ENCODE measurements at regions not wholly inside any gene's neighbourhood (a gene's known extent, or its start where the extent isn't known, plus 50 kb on each side); places are given as distances from the start of the nearest gene placed in this dataset.

DNA sequence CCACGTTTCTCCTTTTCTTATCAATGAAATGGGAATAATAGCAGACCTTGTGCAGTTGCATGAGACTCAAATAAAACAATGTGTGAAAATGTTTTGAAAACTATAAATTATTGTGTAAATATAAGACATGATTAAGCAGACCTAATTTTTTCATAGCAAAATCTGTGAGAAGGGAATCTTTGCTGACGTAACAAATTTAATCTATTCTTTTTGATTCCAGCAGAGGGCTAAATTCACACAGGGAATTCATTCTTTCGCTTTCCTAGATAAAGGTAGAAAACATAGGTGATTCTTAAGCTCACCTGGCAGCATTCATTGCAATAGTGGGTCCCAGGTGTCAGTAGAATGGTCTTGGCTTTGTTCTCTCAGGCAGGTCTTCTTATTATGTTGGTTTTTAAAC is 450.0 kb upstream of the GCFC2 start:
- Histone ChIP-seq H3K9me3 (ENCODE audit: low read depth, low read length) (no peaks in the 10 kb centered on the region), H3K36me3 (ENCODE audit: insufficient read depth, low read length) (no peaks in the 10 kb centered on the region), H3K4me2 (ENCODE audit: insufficient read depth, low read length) (no peak overlapping the region), H2AFZ (ENCODE audit: low read length) (no peak overlapping the region), H3K79me2 (ENCODE audit: insufficient read depth, low read length) (no peaks in the 10 kb centered on the region), H3K4me1 (ENCODE audit: insufficient read depth, low read length) (no peaks in the 10 kb centered on the region), H3K4me3 (ENCODE audit: insufficient read depth, low read length) (no peak overlapping the region), H3K27ac (ENCODE audit: low read depth, low read length) (no peak overlapping the region), H3K27me3 (ENCODE audit: insufficient read depth, low read length) (no peaks in the 10 kb centered on the region), H4K20me1 (ENCODE audit: insufficient read depth, low read length) (no peaks in the 10 kb centered on the region)
- TF ChIP-seq, protein P1, sequence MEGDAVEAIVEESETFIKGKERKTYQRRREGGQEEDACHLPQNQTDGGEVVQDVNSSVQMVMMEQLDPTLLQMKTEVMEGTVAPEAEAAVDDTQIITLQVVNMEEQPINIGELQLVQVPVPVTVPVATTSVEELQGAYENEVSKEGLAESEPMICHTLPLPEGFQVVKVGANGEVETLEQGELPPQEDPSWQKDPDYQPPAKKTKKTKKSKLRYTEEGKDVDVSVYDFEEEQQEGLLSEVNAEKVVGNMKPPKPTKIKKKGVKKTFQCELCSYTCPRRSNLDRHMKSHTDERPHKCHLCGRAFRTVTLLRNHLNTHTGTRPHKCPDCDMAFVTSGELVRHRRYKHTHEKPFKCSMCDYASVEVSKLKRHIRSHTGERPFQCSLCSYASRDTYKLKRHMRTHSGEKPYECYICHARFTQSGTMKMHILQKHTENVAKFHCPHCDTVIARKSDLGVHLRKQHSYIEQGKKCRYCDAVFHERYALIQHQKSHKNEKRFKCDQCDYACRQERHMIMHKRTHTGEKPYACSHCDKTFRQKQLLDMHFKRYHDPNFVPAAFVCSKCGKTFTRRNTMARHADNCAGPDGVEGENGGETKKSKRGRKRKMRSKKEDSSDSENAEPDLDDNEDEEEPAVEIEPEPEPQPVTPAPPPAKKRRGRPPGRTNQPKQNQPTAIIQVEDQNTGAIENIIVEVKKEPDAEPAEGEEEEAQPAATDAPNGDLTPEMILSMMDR (IDR thresholded peaks at IDR 0.05; ENCODE audit: extremely low read depth, low read depth, low read length), result no peak
- DNase-seq (ENCODE audit: insufficient read length, low spot score, missing footprints), result no peak

DNA sequence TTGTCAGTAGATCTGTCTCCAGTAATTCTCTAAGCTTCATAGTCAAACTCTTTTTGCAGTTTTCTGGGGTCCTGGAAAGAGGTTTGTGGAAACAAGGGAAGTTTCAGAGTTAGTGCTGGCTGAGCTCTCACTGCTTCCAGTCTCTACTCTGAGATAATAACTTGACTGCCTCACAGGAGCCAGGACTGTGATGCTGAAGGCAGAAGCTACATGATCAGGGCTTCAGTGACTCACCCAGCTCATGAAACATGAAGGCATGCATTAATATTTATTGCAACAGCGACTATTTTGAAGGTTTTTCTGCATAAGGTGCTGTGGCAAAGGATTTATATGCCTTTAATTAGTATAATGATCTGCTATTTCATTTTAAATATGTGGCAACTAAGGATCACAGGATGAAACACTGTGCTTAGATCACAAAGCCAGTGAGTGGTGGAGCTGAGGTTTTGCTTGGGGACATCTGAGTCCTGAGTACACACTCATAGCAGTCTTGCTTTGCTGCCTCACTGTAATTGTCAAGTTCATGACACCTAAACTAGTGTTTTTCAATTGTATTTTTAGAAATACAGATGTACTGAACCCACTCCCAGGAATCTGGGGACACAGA is 448.4 kb upstream of the GCFC2 start:
- H3K36me3 ChIP-seq (ENCODE audit: insufficient read depth, low read length), result no peaks in the 10 kb centered on the region
- H3K27me3 ChIP-seq (ENCODE audit: insufficient read depth, low read length), result no peaks in the 10 kb centered on the region
- H4K20me1 ChIP-seq (ENCODE audit: insufficient read depth, low read length), result no peaks in the 10 kb centered on the region
- H3K27ac ChIP-seq (ENCODE audit: low read depth, low read length), result no peak overlapping the region
- H3K4me3 ChIP-seq (ENCODE audit: insufficient read depth, low read length), result no peak overlapping the region
- no peak overlapping the region for H3K4me2 ChIP-seq (ENCODE audit: insufficient read depth, low read length)
- no peaks in the 10 kb centered on the region for H3K4me1 ChIP-seq (ENCODE audit: insufficient read depth, low read length)
- TF ChIP-seq, protein P1 (IDR thresholded peaks at IDR 0.05; ENCODE audit: extremely low read depth, low read depth, low read length), result no peak
- no peaks in the 10 kb centered on the region for H3K79me2 ChIP-seq (ENCODE audit: insufficient read depth, low read length)
- no peak overlapping the region for H2AFZ ChIP-seq (ENCODE audit: low read length)
- DNase-seq (ENCODE audit: insufficient read length, low spot score, missing footprints), result no peak
- H3K9me3 ChIP-seq (ENCODE audit: low read depth, low read length), result no peaks in the 10 kb centered on the region

DNA sequence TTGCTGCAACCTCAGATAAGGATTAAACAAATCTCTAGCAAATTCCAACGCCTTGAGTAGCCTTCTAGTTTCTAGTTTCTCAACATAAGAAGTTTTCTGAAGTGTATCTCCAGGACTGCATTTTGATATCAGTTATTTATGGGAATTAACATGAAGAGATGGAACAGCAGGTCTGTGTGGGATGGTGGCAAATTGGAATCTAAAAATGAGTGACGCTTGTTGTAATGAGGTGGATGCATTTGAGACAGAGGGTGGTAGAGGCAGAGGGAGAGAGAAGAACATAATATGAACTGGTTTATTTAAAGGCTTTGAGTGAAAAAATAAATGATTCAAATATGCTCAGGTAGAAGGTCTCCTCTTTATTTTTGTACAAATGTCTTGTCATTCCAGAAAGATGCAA is 446.8 kb upstream of the GCFC2 start:
- no peaks in the 10 kb centered on the region for H3K9me3 ChIP-seq (ENCODE audit: low read depth, low read length)
- no peaks in the 10 kb centered on the region for H3K27me3 ChIP-seq (ENCODE audit: insufficient read depth, low read length)
- H3K4me1 ChIP-seq (ENCODE audit: insufficient read depth, low read length), result no peaks in the 10 kb centered on the region
- H3K27ac ChIP-seq (ENCODE audit: low read depth, low read length), result no peak overlapping the region
- H3K36me3 ChIP-seq (ENCODE audit: insufficient read depth, low read length), result no peaks in the 10 kb centered on the region
- TF ChIP-seq, protein P1 (IDR thresholded peaks at IDR 0.05; ENCODE audit: extremely low read depth, low read depth, low read length), result no peak
- H2AFZ ChIP-seq (ENCODE audit: low read length), result no peak overlapping the region
- no peaks in the 10 kb centered on the region for H3K79me2 ChIP-seq (ENCODE audit: insufficient read depth, low read length)
- H3K4me3 ChIP-seq (ENCODE audit: insufficient read depth, low read length), result no peak overlapping the region
- DNase-seq (ENCODE audit: insufficient read length, low spot score, missing footprints), result no peak
- no peak overlapping the region for H3K4me2 ChIP-seq (ENCODE audit: insufficient read depth, low read length)
- H4K20me1 ChIP-seq (ENCODE audit: insufficient read depth, low read length), result no peaks in the 10 kb centered on the region

DNA sequence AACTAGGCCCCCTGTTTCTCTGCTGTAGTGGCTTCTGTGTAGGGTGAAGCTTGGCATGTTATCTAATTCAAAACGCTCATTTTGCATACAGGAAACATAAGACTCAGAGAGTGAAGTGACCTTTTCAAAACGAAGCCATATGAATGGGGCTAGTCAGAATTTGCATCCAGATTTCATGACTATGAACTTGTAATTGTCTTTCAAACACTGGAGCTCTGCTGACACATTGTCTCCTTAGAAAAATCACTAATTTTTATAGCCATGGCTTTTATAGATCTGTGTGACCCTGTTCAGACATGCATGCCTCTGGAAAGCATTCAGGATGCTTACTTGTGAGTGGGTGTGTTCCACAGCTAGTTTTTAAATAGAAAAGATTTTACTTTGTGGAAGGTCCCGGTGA is 444.3 kb upstream of the GCFC2 start:
- Histone ChIP-seq H3K4me1 (ENCODE audit: insufficient read depth, low read length) (no peaks in the 10 kb centered on the region), H3K27me3 (ENCODE audit: insufficient read depth, low read length) (no peaks in the 10 kb centered on the region), H3K36me3 (ENCODE audit: insufficient read depth, low read length) (no peaks in the 10 kb centered on the region), H3K9me3 (ENCODE audit: low read depth, low read length) (no peaks in the 10 kb centered on the region), H2AFZ (ENCODE audit: low read length) (no peak overlapping the region), H3K4me3 (ENCODE audit: insufficient read depth, low read length) (no peak overlapping the region), H4K20me1 (ENCODE audit: insufficient read depth, low read length) (no peaks in the 10 kb centered on the region), H3K4me2 (ENCODE audit: insufficient read depth, low read length) (no peak overlapping the region), H3K79me2 (ENCODE audit: insufficient read depth, low read length) (no peaks in the 10 kb centered on the region), H3K27ac (ENCODE audit: low read depth, low read length) (no peak overlapping the region)
- no peak for DNase-seq (ENCODE audit: insufficient read length, low spot score, missing footprints)
- TF ChIP-seq, protein P1 (IDR thresholded peaks at IDR 0.05; ENCODE audit: extremely low read depth, low read depth, low read length), result no peak
